ENCODE measurements at regions not wholly inside any gene's neighbourhood (a gene's known extent, or its start where the extent isn't known, plus 50 kb on each side); places are given as distances from the start of the nearest gene placed in this dataset.

DNA sequence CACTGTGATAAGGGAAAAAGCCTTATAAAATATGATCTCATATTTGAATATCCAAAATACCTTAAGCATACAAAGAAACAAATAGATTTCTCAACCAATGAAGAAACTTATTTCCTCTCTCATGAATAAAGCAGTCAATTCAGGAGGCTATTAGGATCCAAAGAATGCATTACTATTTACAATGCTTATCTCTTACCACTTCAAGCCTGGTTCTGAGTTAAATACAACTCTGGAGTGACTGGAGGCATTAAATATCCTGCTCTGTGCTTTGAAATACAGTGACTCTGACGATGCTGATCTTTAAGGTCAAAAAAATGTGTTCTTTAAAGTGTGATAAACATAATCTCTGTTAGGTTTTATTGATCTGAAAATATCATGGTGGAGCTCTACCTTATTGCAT, 493.2 kb downstream of the ZWINT start:
- Histone ChIP-seq H3K9ac (ENCODE audit: control insufficient read depth, insufficient read depth, low read length) (no peak overlapping the region), H3K4me3 (no peak overlapping the region), H3K4me1 (ENCODE audit: control insufficient read depth, insufficient read depth, low read length) (no peaks in the 10 kb centered on the region), H3K9me3 (replicated peaks; ENCODE audit: control insufficient read depth, insufficient read depth, low read length) (no peaks in the 10 kb centered on the region), H3K36me3 (ENCODE audit: control insufficient read depth in 2 of 2, insufficient read depth in 2 of 2, low read length in 1 of 2) (no peaks in the 10 kb centered on the region), H3K27me3 (replicated peaks in 1 of 2; ENCODE audit: control insufficient read depth in 2 of 2, insufficient read depth in 2 of 2, low read length in 1 of 2) (no peaks in the 10 kb centered on the region), H3K4me2 (ENCODE audit: control insufficient read depth, insufficient read depth) (no peak overlapping the region), H3K27ac (ENCODE audit: control insufficient read depth, insufficient read depth) (no peak overlapping the region), H2AFZ (ENCODE audit: control insufficient read depth, low read depth, low read length) (no peak overlapping the region), H4K20me1 (ENCODE audit: control insufficient read depth, insufficient read depth) (no peaks in the 10 kb centered on the region), H3K79me2 (ENCODE audit: control insufficient read depth, insufficient read depth, low read length) (no peaks in the 10 kb centered on the region)
- no peak for TF ChIP-seq TCF12 (IDR thresholded peaks at IDR 0.05; ENCODE audit: low read depth, low read length)
- no peak for TF ChIP-seq HDGF (IDR thresholded peaks at IDR 0.05)
- 0% methylated on average over 1 of the region's 1 CpG for WGBS (ENCODE audit: insufficient coverage, insufficient replicate concordance, low lambda C conversion rate, missing lambda C conversion rate)
- CTCF ChIA-PET: no interaction called here
- DNase-seq (ENCODE audit: low read depth, low spot score) (no peak), ATAC-seq (no peak), FAIRE-seq (no peak)
- SMC1A ChIA-PET (ENCODE audit: uncharacterized antibody, unreplicated experiment): no interaction called here
- in situ Hi-C loops (cut with MboI): no loop called here
- intact Hi-C loops (cut with micrococcal nuclease; ENCODE audit: unreplicated experiment): no loop called here
- RAD21 ChIA-PET (ENCODE audit: unreplicated experiment): no interaction called here
- POLR2A ChIA-PET: no interaction called here
- no TSS peak for BruUV-seq (replicated peaks)

GRCh38 chr10:55858730-55859129, 502.3 kb downstream of the ZWINT start:
- Histone ChIP-seq H3K79me2 (ENCODE audit: control insufficient read depth, insufficient read depth, low read length) (no peaks in the 10 kb centered on the region), H3K4me3 (no peak overlapping the region), H3K27ac (ENCODE audit: control insufficient read depth, insufficient read depth) (no peak overlapping the region), H3K27me3 (replicated peaks in 1 of 2; ENCODE audit: control insufficient read depth in 2 of 2, insufficient read depth in 2 of 2, low read length in 1 of 2) (no peaks in the 10 kb centered on the region), H4K20me1 (ENCODE audit: control insufficient read depth, insufficient read depth) (no peaks in the 10 kb centered on the region), H3K9ac (ENCODE audit: control insufficient read depth, insufficient read depth, low read length) (no peak overlapping the region), H3K9me3 (replicated peaks; ENCODE audit: control insufficient read depth, insufficient read depth, low read length) (no peaks in the 10 kb centered on the region), H3K4me2 (ENCODE audit: control insufficient read depth, insufficient read depth) (no peak overlapping the region), H3K36me3 (ENCODE audit: control insufficient read depth in 2 of 2, insufficient read depth in 2 of 2, low read length in 1 of 2) (no peaks in the 10 kb centered on the region), H3K4me1 (ENCODE audit: control insufficient read depth, insufficient read depth, low read length) (no peaks in the 10 kb centered on the region), H2AFZ (ENCODE audit: control insufficient read depth, low read depth, low read length) (no peak overlapping the region)
- FAIRE-seq (no peak), ATAC-seq (no peak), DNase-seq (ENCODE audit: low read depth, low spot score) (no peak)
- no peak for TF ChIP-seq IRF4 (IDR thresholded peaks at IDR 0.05; ENCODE audit: low read depth, low read length)
- TF ChIP-seq TBL1XR1 (IDR thresholded peaks at IDR 0.05; ENCODE audit: low read depth, low read length): no peak
- no peak for TF ChIP-seq POU2F2 (IDR thresholded peaks at IDR 0.05; ENCODE audit: borderline replicate concordance, low read depth, low read length)
- no peak for TF ChIP-seq STAT1 (conservative IDR thresholded peaks at IDR 0.05)
- no peak for TF ChIP-seq RAD21 (IDR thresholded peaks at IDR 0.05; ENCODE audit: insufficient read depth, low read depth, low read length)
- TF ChIP-seq ZNF274 (IDR thresholded peaks at IDR 0.05; ENCODE audit: insufficient read depth, insufficient read length): no peak
- intact Hi-C loops (cut with micrococcal nuclease; ENCODE audit: unreplicated experiment) (no loop called here), in situ Hi-C loops (cut with MboI) (no loop called here)
- POLR2A ChIA-PET: no interaction called here
- RAD21 ChIA-PET (ENCODE audit: unreplicated experiment): no interaction called here
- no TSS peak for BruUV-seq (replicated peaks)
- SMC1A ChIA-PET (ENCODE audit: uncharacterized antibody, unreplicated experiment): no interaction called here
- CTCF ChIA-PET: no interaction called here
- 0% methylated on average over 1 of the region's 1 CpG for WGBS (ENCODE audit: insufficient coverage, insufficient replicate concordance, low lambda C conversion rate, missing lambda C conversion rate)
